GM19455 (cell line): ENCODE measurements at regions not wholly inside any gene's neighbourhood (a gene's known extent, or its start where the extent isn't known, plus 50 kb on each side); places are given as distances from the start of the nearest gene placed in this dataset.
"Not testable (repeated sequence)": the region's sequence is repeated elsewhere in the genome, so short reads cannot be mapped to it uniquely, and the experiment has no call there.

Experiments used
- ATAC-seq: cut with Tn5 transposase; IDR thresholded peaks from one replicate; pipeline ENCODE4 v1.9.1; 2021; ENCODE audit not compliant: unreplicated experiment

- ATAC-seq, result no peak
Measured at GRCh38 chr5:92836855-92837755, 743.9 kb downstream of the NR2F1-AS1 start.

- ATAC-seq, result no peak
Measured at GRCh38 chr5:92835712-92836111, 745.3 kb downstream of the NR2F1-AS1 start.

GRCh38 chr5:92823551-92823950, 757.5 kb downstream of the NR2F1-AS1 start:
- not testable (repeated sequence) for ATAC-seq

- ATAC-seq, result no peak
Measured at GRCh38 chr5:92822183-92822582, 758.8 kb downstream of the NR2F1-AS1 start.

- no peak for ATAC-seq
Measured at GRCh38 chr5:92809855-92810465, 771.1 kb downstream of the NR2F1-AS1 start.

- no peak for ATAC-seq
Measured at GRCh38 chr5:92808474-92808873, 772.5 kb downstream of the NR2F1-AS1 start.

GRCh38 chr5:92807085-92807484, 773.9 kb downstream of the NR2F1-AS1 start:
- ATAC-seq, result no peak

- ATAC-seq, result no peak
Measured at GRCh38 chr5:92805446-92805845, 775.6 kb downstream of the NR2F1-AS1 start.

GRCh38 chr5:92801911-92802310, 779.1 kb downstream of the NR2F1-AS1 start:
- ATAC-seq, result no peak

- ATAC-seq, result no peak
Measured at GRCh38 chr5:92800365-92800764, 780.7 kb downstream of the NR2F1-AS1 start.

GRCh38 chr5:92795633-92796032, 785.4 kb downstream of the NR2F1-AS1 start:
- no peak for ATAC-seq

GRCh38 chr5:92780057-92780456, 801.0 kb downstream of the NR2F1-AS1 start:
- no peak for ATAC-seq

- ATAC-seq, result no peak
Measured at GRCh38 chr5:92779536-92779935, 801.5 kb downstream of the NR2F1-AS1 start.

- ATAC-seq, result no peak
Measured at GRCh38 chr5:92778261-92778660, 802.8 kb downstream of the NR2F1-AS1 start.

GRCh38 chr5:92777421-92777820, 803.6 kb downstream of the NR2F1-AS1 start:
- ATAC-seq, result no peak

GRCh38 chr5:92775711-92776615, 805.1 kb downstream of the NR2F1-AS1 start:
- no peak for ATAC-seq

GRCh38 chr5:92769978-92770377, 811.0 kb downstream of the NR2F1-AS1 start:
- ATAC-seq, result no peak

- no peak for ATAC-seq
Measured at GRCh38 chr5:92761585-92761984, 819.4 kb downstream of the NR2F1-AS1 start.

GRCh38 chr5:92760550-92760949, 820.5 kb downstream of the NR2F1-AS1 start:
- no peak for ATAC-seq

- no peak for ATAC-seq
Measured at GRCh38 chr5:92758552-92758951, 822.5 kb downstream of the NR2F1-AS1 start.

- ATAC-seq, result no peak
Measured at GRCh38 chr5:92749943-92750342, 831.1 kb downstream of the NR2F1-AS1 start.
